GM12801 (cell line): ENCODE measurements at regions not wholly inside any gene's neighbourhood (a gene's known extent, or its start where the extent isn't known, plus 50 kb on each side); places are given as distances from the start of the nearest gene placed in this dataset.

Experiments
- CTCF ChIP-seq: IDR thresholded peaks from one replicate; pipeline ENCODE4 v1.5.1; 2011; ENCODE audit warnings: control low read depth; ENCODE audit not compliant: insufficient read length; ENCODE audit errors: extremely low read depth

GRCh38 chr4:83890231-83890630 lies 354.3 kb downstream of the GPAT3 start:
- TF ChIP-seq CTCF: no peak

- no peak for TF ChIP-seq CTCF
Measured at GRCh38 chr4:83889802-83890201, 353.9 kb downstream of the GPAT3 start.

- TF ChIP-seq CTCF: no peak
Measured at GRCh38 chr4:83885256-83886182, 349.6 kb downstream of the GPAT3 start.

GRCh38 chr4:83876047-83876446 lies 340.1 kb downstream of the GPAT3 start:
- TF ChIP-seq CTCF: no peak

GRCh38 chr4:83875437-83875836 lies 339.5 kb downstream of the GPAT3 start:
- TF ChIP-seq CTCF: no peak

- TF ChIP-seq CTCF: no peak
Measured at GRCh38 chr4:83873996-83874395, 338.1 kb downstream of the GPAT3 start.

GRCh38 chr4:83870328-83870950 lies 334.5 kb downstream of the GPAT3 start:
- no peak for TF ChIP-seq CTCF
